ENCODE measurements at regions not wholly inside any gene's neighbourhood (a gene's known extent, or its start where the extent isn't known, plus 50 kb on each side); places are given as distances from the start of the nearest gene placed in this dataset.

DNA sequence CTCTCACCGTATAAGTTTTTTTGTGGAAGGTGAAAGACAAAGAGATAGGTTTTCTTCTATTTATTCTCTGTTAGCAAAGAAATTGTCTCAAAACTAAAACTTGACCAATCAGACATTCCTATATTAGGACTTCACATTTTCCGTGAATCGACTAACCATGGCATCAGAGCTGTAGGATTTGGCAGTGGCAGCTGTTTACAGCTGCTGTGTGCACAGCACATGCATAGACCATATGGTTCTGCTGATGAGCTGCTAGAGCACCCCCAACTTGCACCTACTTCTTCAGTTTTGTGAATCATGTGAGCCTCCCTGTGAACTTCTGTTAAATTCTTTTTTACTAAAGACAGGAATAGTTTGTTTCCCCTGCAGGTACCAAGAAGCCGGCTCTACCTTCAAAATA lies 157.9 kb downstream of the RFX6 start:
- no peaks in the 10 kb centered on the region for H3K27me3 ChIP-seq
- intact Hi-C loops (cut with DNase I): no loop called here
- H3K36me3 ChIP-seq (replicated peaks in 1 of 2; ENCODE audit: insufficient read depth in 1 of 2, low read depth in 2 of 2): no peaks in the 10 kb centered on the region
- H3K9me3 ChIP-seq: no peaks in the 10 kb centered on the region
- ATAC-seq: no peak
- no peak overlapping the region for H3K4me3 ChIP-seq
- no peak for DNase-seq
- TF ChIP-seq, protein P1, sequence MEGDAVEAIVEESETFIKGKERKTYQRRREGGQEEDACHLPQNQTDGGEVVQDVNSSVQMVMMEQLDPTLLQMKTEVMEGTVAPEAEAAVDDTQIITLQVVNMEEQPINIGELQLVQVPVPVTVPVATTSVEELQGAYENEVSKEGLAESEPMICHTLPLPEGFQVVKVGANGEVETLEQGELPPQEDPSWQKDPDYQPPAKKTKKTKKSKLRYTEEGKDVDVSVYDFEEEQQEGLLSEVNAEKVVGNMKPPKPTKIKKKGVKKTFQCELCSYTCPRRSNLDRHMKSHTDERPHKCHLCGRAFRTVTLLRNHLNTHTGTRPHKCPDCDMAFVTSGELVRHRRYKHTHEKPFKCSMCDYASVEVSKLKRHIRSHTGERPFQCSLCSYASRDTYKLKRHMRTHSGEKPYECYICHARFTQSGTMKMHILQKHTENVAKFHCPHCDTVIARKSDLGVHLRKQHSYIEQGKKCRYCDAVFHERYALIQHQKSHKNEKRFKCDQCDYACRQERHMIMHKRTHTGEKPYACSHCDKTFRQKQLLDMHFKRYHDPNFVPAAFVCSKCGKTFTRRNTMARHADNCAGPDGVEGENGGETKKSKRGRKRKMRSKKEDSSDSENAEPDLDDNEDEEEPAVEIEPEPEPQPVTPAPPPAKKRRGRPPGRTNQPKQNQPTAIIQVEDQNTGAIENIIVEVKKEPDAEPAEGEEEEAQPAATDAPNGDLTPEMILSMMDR (IDR thresholded peaks at IDR 0.05): no peak
- TF ChIP-seq POLR2A (IDR thresholded peaks at IDR 0.05): no peak
- H3K27ac ChIP-seq: no peak overlapping the region
- no peaks in the 10 kb centered on the region for H3K4me1 ChIP-seq
- WGBS, 2 donors: 78 to 81% methylated on average over 4 of the region's 4 CpGs

GRCh38 chr6:117050301-117050700 lies 173.3 kb downstream of the RFX6 start:
- TF ChIP-seq POLR2A (IDR thresholded peaks at IDR 0.05): no peak
- TF ChIP-seq, protein P1 (IDR thresholded peaks at IDR 0.05): no peak
- intact Hi-C loops (cut with DNase I): no loop called here
- no peak overlapping the region for H3K27ac ChIP-seq
- no peaks in the 10 kb centered on the region for H3K4me1 ChIP-seq
- no peak for ATAC-seq
- H3K9me3 ChIP-seq: no peaks in the 10 kb centered on the region
- H3K27me3 ChIP-seq: no peaks in the 10 kb centered on the region
- no peaks in the 10 kb centered on the region for H3K36me3 ChIP-seq (replicated peaks in 1 of 2; ENCODE audit: insufficient read depth in 1 of 2, low read depth in 2 of 2)
- no peak for DNase-seq
- 45 to 52% methylated on average over 3 of the region's 3 CpGs for WGBS, 2 donors
- no peak overlapping the region for H3K4me3 ChIP-seq

DNA sequence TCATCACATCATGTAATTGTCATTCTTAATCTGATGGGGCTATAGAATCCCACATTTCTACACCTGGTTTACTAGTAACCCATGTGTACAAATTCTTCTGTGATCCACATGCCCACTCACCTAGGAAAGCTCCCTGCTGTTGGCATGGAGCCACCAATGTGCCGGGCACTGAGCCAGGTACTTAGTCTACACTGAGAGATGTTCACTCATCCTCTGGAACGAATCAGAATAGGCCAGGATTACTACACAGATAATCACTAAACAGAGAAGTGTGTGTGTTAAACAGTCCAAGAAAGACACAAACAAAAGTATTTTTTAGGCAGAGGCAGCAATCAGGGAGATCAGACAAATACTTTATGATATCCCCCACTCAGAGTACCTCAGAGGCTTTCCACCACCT lies 193.2 kb upstream of the VGLL2 start:
- Histone ChIP-seq H3K4me3 (no peak overlapping the region), H3K27me3 (no peaks in the 10 kb centered on the region), H3K27ac (no peak overlapping the region), H3K36me3 (replicated peaks in 1 of 2; ENCODE audit: insufficient read depth in 1 of 2, low read depth in 2 of 2) (no peaks in the 10 kb centered on the region), H3K9me3 (no peaks in the 10 kb centered on the region), H3K4me1 (no peaks in the 10 kb centered on the region)
- intact Hi-C loops (cut with DNase I): no loop called here
- 17 to 32% methylated on average over 2 of the region's 2 CpGs for WGBS, 2 donors
- TF ChIP-seq, protein P1 (IDR thresholded peaks at IDR 0.05): no peak
- TF ChIP-seq POLR2A (IDR thresholded peaks at IDR 0.05): no peak
- peak in 2 of 4 donors; percentile 9 to 15 for DNase-seq
- no peak for ATAC-seq

DNA sequence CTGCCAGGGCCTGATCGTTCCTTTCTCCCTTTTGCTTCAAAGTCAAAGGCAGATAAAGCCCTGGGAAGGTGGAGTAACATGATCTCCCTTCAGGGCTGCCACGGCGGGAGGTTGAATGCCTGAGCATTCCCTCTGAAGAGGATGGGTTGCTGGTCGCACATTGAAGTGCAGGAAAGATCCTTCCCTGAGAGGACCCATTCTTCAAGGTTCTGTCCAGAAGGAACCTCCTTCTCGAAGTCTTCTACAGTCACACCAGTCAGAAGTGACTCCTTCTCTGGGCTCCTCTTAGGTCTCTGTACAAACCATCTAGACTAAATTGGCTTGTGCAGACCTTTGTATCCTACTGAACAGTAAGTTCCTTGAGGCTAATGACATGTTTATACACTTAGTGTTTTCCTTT lies 192.6 kb upstream of the VGLL2 start:
- no peak for ATAC-seq
- 25 to 32% methylated on average over 5 of the region's 5 CpGs for WGBS, 2 donors
- no peak for DNase-seq
- no peaks in the 10 kb centered on the region for H3K9me3 ChIP-seq
- intact Hi-C loops (cut with DNase I): no loop called here
- H3K4me3 ChIP-seq: no peak overlapping the region
- no peaks in the 10 kb centered on the region for H3K27me3 ChIP-seq
- TF ChIP-seq, protein P1 (IDR thresholded peaks at IDR 0.05): no peak
- TF ChIP-seq POLR2A (IDR thresholded peaks at IDR 0.05): no peak
- no peaks in the 10 kb centered on the region for H3K4me1 ChIP-seq
- no peak overlapping the region for H3K27ac ChIP-seq
- H3K36me3 ChIP-seq (replicated peaks in 1 of 2; ENCODE audit: insufficient read depth in 1 of 2, low read depth in 2 of 2): no peaks in the 10 kb centered on the region

GRCh38 chr6:117074672-117075071 lies 190.7 kb upstream of the VGLL2 start:
- Histone ChIP-seq H3K27me3 (no peaks in the 10 kb centered on the region), H3K36me3 (replicated peaks in 1 of 2; ENCODE audit: insufficient read depth in 1 of 2, low read depth in 2 of 2) (no peaks in the 10 kb centered on the region), H3K4me1 (no peaks in the 10 kb centered on the region), H3K4me3 (no peak overlapping the region), H3K27ac (no peak overlapping the region), H3K9me3 (no peaks in the 10 kb centered on the region)
- ATAC-seq: no peak
- TF ChIP-seq, protein P1 (IDR thresholded peaks at IDR 0.05): no peak
- no peak for TF ChIP-seq POLR2A (IDR thresholded peaks at IDR 0.05)
- WGBS, 2 donors: 4 to 15% methylated on average over 5 of the region's 5 CpGs
- intact Hi-C loops (cut with DNase I): no loop called here
- DNase-seq: no peak
